Nephron progenitor cell (in vitro differentiated cells): ENCODE measurements at regions not wholly inside any gene's neighbourhood (a gene's known extent, or its start where the extent isn't known, plus 50 kb on each side); places are given as distances from the start of the nearest gene placed in this dataset.
"Not testable (repeated sequence)": the region's sequence is repeated elsewhere in the genome, so short reads cannot be mapped to it uniquely, and the experiment has no call there.

Experiments
- DNase-seq: peaks from one replicate; pipeline ENCODE4 v3.0.0; 2021
- H3K27ac Mint-ChIP-seq: 2 replicates; pipeline ENCODE4 v1.8.0; 2021; ENCODE audit warnings: mild to moderate bottlenecking, moderate library complexity, mixed read lengths
- H3K27me3 Mint-ChIP-seq: 2 replicates; pipeline ENCODE4 v1.8.0; 2021; ENCODE audit warnings: mild to moderate bottlenecking, low read depth, mixed read lengths; ENCODE audit not compliant: poor library complexity
- H3K36me3 Mint-ChIP-seq: 2 replicates; pipeline ENCODE4 v1.8.0; 2021; ENCODE audit warnings: low read depth, mixed read lengths
- H3K4me1 Mint-ChIP-seq: 2 replicates; pipeline ENCODE4 v1.8.0; 2021; ENCODE audit warnings: mixed read lengths
- H3K4me3 Mint-ChIP-seq: 2 replicates; pipeline ENCODE4 v1.8.0; 2021; ENCODE audit warnings: mild to moderate bottlenecking, moderate library complexity, mixed read lengths
- H3K9me3 Mint-ChIP-seq: 2 replicates; pipeline ENCODE4 v1.8.0; 2021; ENCODE audit warnings: mild to moderate bottlenecking, moderate library complexity, mixed read lengths
- CTCF ChIP-seq: fragments of 200-600 bp; sonication (generic); IDR thresholded peaks from 2 replicates; pipeline ENCODE4 v1.5.0; 2021; ENCODE audit warnings: antibody characterized with exemption

- DNase-seq = no peak
- TF ChIP-seq CTCF = no peak
- Mint-ChIP-seq H3K4me1 (peaks cover 5% of the 10 kb centered on the region), H3K27me3 (no peaks in the 10 kb centered on the region), H3K4me3 (no peak overlapping the region), H3K27ac (no peak overlapping the region), H3K36me3 (peaks cover 12% of the 10 kb centered on the region), H3K9me3 (peaks cover 4% of the 10 kb centered on the region)
These were observed 54.6 kb upstream of the ECHDC1 start for GRCh38 chr6:127397729-127398630.

GRCh38 chr6:127397171-127397597 is 53.8 kb upstream of the ECHDC1 start:
- peaks cover 12% of the 10 kb centered on the region for H3K36me3 Mint-ChIP-seq
- H3K27me3 Mint-ChIP-seq, H3K9me3 Mint-ChIP-seq, H3K4me3 Mint-ChIP-seq, H3K4me1 Mint-ChIP-seq, H3K27ac Mint-ChIP-seq, DNase-seq: not testable (repeated sequence)
